HG02763 (cell line): ENCODE measurements at regions not wholly inside any gene's neighbourhood (a gene's known extent, or its start where the extent isn't known, plus 50 kb on each side); places are given as distances from the start of the nearest gene placed in this dataset.

Experiments used
- ATAC-seq: cut with Tn5 transposase; IDR thresholded peaks from one replicate; pipeline ENCODE4 v1.9.1; 2021; ENCODE audit warnings: mild to moderate bottlenecking, moderate library complexity; ENCODE audit not compliant: unreplicated experiment

- no peak for ATAC-seq
Measured at GRCh38 chr10:27451054-27451453, 53.0 kb upstream of the RAB18 start.

- ATAC-seq: no peak
Measured at GRCh38 chr10:27450225-27450624, 53.9 kb upstream of the RAB18 start.

- no peak for ATAC-seq
Measured at GRCh38 chr10:27449571-27449970, 54.5 kb upstream of the RAB18 start.

GRCh38 chr10:27448921-27449320, 55.2 kb upstream of the RAB18 start:
- ATAC-seq: no peak

- ATAC-seq: no peak
Measured at GRCh38 chr10:27447540-27447939, 56.6 kb upstream of the RAB18 start.

GRCh38 chr10:27446091-27446918, 57.8 kb upstream of the RAB18 start:
- ATAC-seq: no peak

GRCh38 chr10:27445070-27445469, 59.0 kb upstream of the RAB18 start:
- ATAC-seq: no peak

- no peak for ATAC-seq
Measured at GRCh38 chr10:27440478-27440877, 63.6 kb upstream of the RAB18 start.

GRCh38 chr10:27440021-27440420, 64.1 kb upstream of the RAB18 start:
- no peak for ATAC-seq

GRCh38 chr10:27439101-27439500, 65.0 kb upstream of the RAB18 start:
- ATAC-seq: no peak

GRCh38 chr10:27437775-27438174, 66.3 kb upstream of the RAB18 start:
- no peak for ATAC-seq

GRCh38 chr10:27436710-27437109, 67.4 kb upstream of the RAB18 start:
- no peak for ATAC-seq

- ATAC-seq: no peak
Measured at GRCh38 chr10:27433976-27434375, 70.1 kb upstream of the RAB18 start.

GRCh38 chr10:27426948-27427467, 77.1 kb upstream of the RAB18 start:
- ATAC-seq: no peak

GRCh38 chr10:27413831-27414348, 90.2 kb upstream of the RAB18 start:
- ATAC-seq: no peak

- ATAC-seq: no peak
Measured at GRCh38 chr10:27413387-27413786, 90.7 kb upstream of the RAB18 start.

- ATAC-seq: no peak
Measured at GRCh38 chr10:27410153-27410552, 94.0 kb upstream of the RAB18 start.

- ATAC-seq: no peak
Measured at GRCh38 chr10:27407271-27407670, 96.8 kb upstream of the RAB18 start.

GRCh38 chr10:27399871-27400270, 104.2 kb upstream of the RAB18 start:
- no peak for ATAC-seq

- no peak for ATAC-seq
Measured at GRCh38 chr10:27393961-27394360, 110.1 kb upstream of the RAB18 start.

GRCh38 chr10:27392606-27393005, 111.5 kb upstream of the RAB18 start:
- ATAC-seq: no peak

- no peak for ATAC-seq
Measured at GRCh38 chr10:27391916-27392315, 112.2 kb upstream of the RAB18 start.
